ENCODE measurements at regions not wholly inside any gene's neighbourhood (a gene's known extent, or its start where the extent isn't known, plus 50 kb on each side); places are given as distances from the start of the nearest gene placed in this dataset.

- H3K4me3 ChIP-seq (ENCODE audit: low read depth, low read length, poor library complexity, severe bottlenecking) = no peak overlapping the region
- intact Hi-C loops (cut with micrococcal nuclease; ENCODE audit: unreplicated experiment) = no loop called here
- CTCF ChIA-PET = no interaction called here
- H3K9me3 ChIP-seq (ENCODE audit: low read depth, low read length, poor library complexity, severe bottlenecking) = no peaks in the 10 kb centered on the region
- DNase-seq (ENCODE audit: low spot score) = no peak
- POLR2A ChIA-PET (ENCODE audit: low non-redundant PET) = no interaction called here
- BruUV-seq (replicated peaks) = no TSS peak
- H3K36me3 ChIP-seq (ENCODE audit: insufficient read depth, low read length, poor library complexity, severe bottlenecking) = no peaks in the 10 kb centered on the region
- TF ChIP-seq CTCF (conservative IDR thresholded peaks at IDR 0.05; ENCODE audit: low read depth, low read length) (no peak), EZH2 (IDR thresholded peaks at IDR 0.05; ENCODE audit: borderline replicate concordance, low read depth, low read length, poor library complexity, severe bottlenecking) (no peak)
- H3K4me1 ChIP-seq (ENCODE audit: insufficient read depth, low read length, poor library complexity, severe bottlenecking) = no peaks in the 10 kb centered on the region
- H3K27me3 ChIP-seq (replicated peaks; ENCODE audit: insufficient read depth, low read depth, low read length, poor library complexity) = peaks cover 68% of the 10 kb centered on the region
- H3K27ac ChIP-seq (ENCODE audit: low read depth, low read length, poor library complexity, severe bottlenecking) = no peak overlapping the region
Observed at GRCh38 chr10:133033742-133034048, 54.0 kb upstream of the ADGRA1 start.

- DNase-seq (ENCODE audit: low spot score) = no peak
- H3K4me3 ChIP-seq (ENCODE audit: low read depth, low read length, poor library complexity, severe bottlenecking) = no peak overlapping the region
- peaks cover 66% of the 10 kb centered on the region for H3K27me3 ChIP-seq (replicated peaks; ENCODE audit: insufficient read depth, low read depth, low read length, poor library complexity)
- H3K27ac ChIP-seq (ENCODE audit: low read depth, low read length, poor library complexity, severe bottlenecking) = no peak overlapping the region
- no peaks in the 10 kb centered on the region for H3K36me3 ChIP-seq (ENCODE audit: insufficient read depth, low read length, poor library complexity, severe bottlenecking)
- no peaks in the 10 kb centered on the region for H3K9me3 ChIP-seq (ENCODE audit: low read depth, low read length, poor library complexity, severe bottlenecking)
- CTCF ChIA-PET = no interaction called here
- TF ChIP-seq EZH2 (IDR thresholded peaks at IDR 0.05; ENCODE audit: borderline replicate concordance, low read depth, low read length, poor library complexity, severe bottlenecking) (no peak), CTCF (conservative IDR thresholded peaks at IDR 0.05; ENCODE audit: low read depth, low read length) (no peak)
- BruUV-seq (replicated peaks) = no TSS peak
- no peaks in the 10 kb centered on the region for H3K4me1 ChIP-seq (ENCODE audit: insufficient read depth, low read length, poor library complexity, severe bottlenecking)
- POLR2A ChIA-PET (ENCODE audit: low non-redundant PET) = no interaction called here
- intact Hi-C loops (cut with micrococcal nuclease; ENCODE audit: unreplicated experiment) = no loop called here
Observed at GRCh38 chr10:133032976-133033741, 54.6 kb upstream of the ADGRA1 start.

- ChIA-PET CTCF (no interaction called here), POLR2A (ENCODE audit: low non-redundant PET) (no interaction called here)
- H3K36me3 ChIP-seq (ENCODE audit: insufficient read depth, low read length, poor library complexity, severe bottlenecking) = no peaks in the 10 kb centered on the region
- intact Hi-C loops (cut with micrococcal nuclease; ENCODE audit: unreplicated experiment) = no loop called here
- no peaks in the 10 kb centered on the region for H3K4me1 ChIP-seq (ENCODE audit: insufficient read depth, low read length, poor library complexity, severe bottlenecking)
- no TSS peak for BruUV-seq (replicated peaks)
- peaks cover 70% of the 10 kb centered on the region for H3K27me3 ChIP-seq (replicated peaks; ENCODE audit: insufficient read depth, low read depth, low read length, poor library complexity)
- no peak for DNase-seq (ENCODE audit: low spot score)
- no peak for TF ChIP-seq EZH2 (IDR thresholded peaks at IDR 0.05; ENCODE audit: borderline replicate concordance, low read depth, low read length, poor library complexity, severe bottlenecking)
- TF ChIP-seq CTCF (conservative IDR thresholded peaks at IDR 0.05; ENCODE audit: low read depth, low read length) = no peak
- no peaks in the 10 kb centered on the region for H3K9me3 ChIP-seq (ENCODE audit: low read depth, low read length, poor library complexity, severe bottlenecking)
- H3K4me3 ChIP-seq (ENCODE audit: low read depth, low read length, poor library complexity, severe bottlenecking) = no peak overlapping the region
- H3K27ac ChIP-seq (ENCODE audit: low read depth, low read length, poor library complexity, severe bottlenecking) = no peak overlapping the region
Observed at GRCh38 chr10:133032231-133032630, 55.5 kb upstream of the ADGRA1 start.
